ENCODE measurements at regions not wholly inside any gene's neighbourhood (a gene's known extent, or its start where the extent isn't known, plus 50 kb on each side); places are given as distances from the start of the nearest gene placed in this dataset.
A peak's percentile ranks its signal among the peaks of the same experiment; 100 is the strongest.

- peaks cover 6 to 8% of the 10 kb centered on the region in 2 donors for H3K9me3 Mint-ChIP-seq
- no peak overlapping the region for H3K27ac Mint-ChIP-seq
- peaks cover 0 to 5% of the 10 kb centered on the region in 2 donors for H3K36me3 Mint-ChIP-seq
- no peaks in the 10 kb centered on the region for H3K4me1 Mint-ChIP-seq
- ATAC-seq (replicated peaks) (no peak), DNase-seq (no peak)
- H3K4me3 Mint-ChIP-seq = no peak overlapping the region
- H3K27me3 Mint-ChIP-seq = peaks cover 12 to 17% of the 10 kb centered on the region in 2 donors
These were observed 200.0 kb upstream of the MAOA start for GRCh38 chrX:43456063-43456462.

- peaks cover 0 to 4% of the 10 kb centered on the region in 2 donors for H3K36me3 Mint-ChIP-seq
- ATAC-seq (replicated peaks) (no peak), DNase-seq (no peak)
- H3K4me1 Mint-ChIP-seq = no peaks in the 10 kb centered on the region
- peaks cover 4 to 7% of the 10 kb centered on the region in 2 donors for H3K9me3 Mint-ChIP-seq
- H3K27ac Mint-ChIP-seq = no peak overlapping the region
- H3K27me3 Mint-ChIP-seq = peaks cover 12 to 21% of the 10 kb centered on the region in 2 donors
- H3K4me3 Mint-ChIP-seq = no peak overlapping the region
These were observed 199.2 kb upstream of the MAOA start for GRCh38 chrX:43456906-43457305.

- peaks cover 0 to 1% of the 10 kb centered on the region in 2 donors for H3K9me3 Mint-ChIP-seq
- peaks cover 0 to 10% of the 10 kb centered on the region in 2 donors for H3K27me3 Mint-ChIP-seq
- H3K4me3 Mint-ChIP-seq = no peak overlapping the region
- no peaks in the 10 kb centered on the region for H3K36me3 Mint-ChIP-seq
- DNase-seq (no peak), ATAC-seq (replicated peaks) (no peak)
- H3K27ac Mint-ChIP-seq = no peak overlapping the region
- peaks cover 2 to 19% of the 10 kb centered on the region in 2 donors for H3K4me1 Mint-ChIP-seq
These were observed 188.4 kb upstream of the MAOA start for GRCh38 chrX:43467608-43468234.

GRCh38 chrX:43469391-43470054 lies 186.6 kb upstream of the MAOA start:
- peaks cover 0 to 10% of the 10 kb centered on the region in 2 donors for H3K27me3 Mint-ChIP-seq
- H3K27ac Mint-ChIP-seq = no peak overlapping the region
- peaks cover 2 to 19% of the 10 kb centered on the region in 2 donors for H3K4me1 Mint-ChIP-seq
- ATAC-seq (replicated peaks) (peak in 1 of 2 donors; percentile 73), DNase-seq (no peak)
- no peaks in the 10 kb centered on the region for H3K36me3 Mint-ChIP-seq
- peaks cover 0 to 1% of the 10 kb centered on the region in 2 donors for H3K9me3 Mint-ChIP-seq
- no peak overlapping the region for H3K4me3 Mint-ChIP-seq

- Mint-ChIP-seq H3K36me3 (no peaks in the 10 kb centered on the region), H3K4me3 (no peak overlapping the region), H3K27me3 (peaks cover 0 to 7% of the 10 kb centered on the region in 2 donors), H3K9me3 (peaks cover 0 to 1% of the 10 kb centered on the region in 2 donors), H3K27ac (no peak overlapping the region), H3K4me1 (peaks cover 0 to 4% of the 10 kb centered on the region in 2 donors)
- ATAC-seq (replicated peaks) = no peak
- DNase-seq = no peak
These were observed 181.8 kb upstream of the MAOA start for GRCh38 chrX:43474321-43474720.

GRCh38 chrX:43479070-43479469 lies 177.0 kb upstream of the MAOA start:
- Mint-ChIP-seq H3K9me3 (no peaks in the 10 kb centered on the region), H3K27ac (no peak overlapping the region), H3K4me3 (no peak overlapping the region), H3K27me3 (peaks cover 5 to 10% of the 10 kb centered on the region in 2 donors), H3K4me1 (peaks cover 3 to 5% of the 10 kb centered on the region in 2 donors), H3K36me3 (no peaks in the 10 kb centered on the region)
- ATAC-seq (replicated peaks) = no peak
- no peak for DNase-seq

GRCh38 chrX:43479850-43480249 lies 176.2 kb upstream of the MAOA start:
- H3K27ac Mint-ChIP-seq = no peak overlapping the region
- no peaks in the 10 kb centered on the region for H3K9me3 Mint-ChIP-seq
- DNase-seq (no peak), ATAC-seq (replicated peaks) (no peak)
- H3K36me3 Mint-ChIP-seq = no peaks in the 10 kb centered on the region
- H3K4me3 Mint-ChIP-seq = no peak overlapping the region
- H3K4me1 Mint-ChIP-seq = peaks cover 3 to 5% of the 10 kb centered on the region in 2 donors
- peaks cover 5 to 10% of the 10 kb centered on the region in 2 donors for H3K27me3 Mint-ChIP-seq

GRCh38 chrX:43481576-43481975 lies 174.5 kb upstream of the MAOA start:
- H3K27ac Mint-ChIP-seq = no peak overlapping the region
- no peak for ATAC-seq (replicated peaks)
- peaks cover 5 to 10% of the 10 kb centered on the region in 2 donors for H3K27me3 Mint-ChIP-seq
- no peaks in the 10 kb centered on the region for H3K36me3 Mint-ChIP-seq
- no peaks in the 10 kb centered on the region for H3K9me3 Mint-ChIP-seq
- H3K4me3 Mint-ChIP-seq = no peak overlapping the region
- DNase-seq = no peak
- H3K4me1 Mint-ChIP-seq = peaks cover 3 to 5% of the 10 kb centered on the region in 2 donors

GRCh38 chrX:43493756-43494155 lies 162.3 kb upstream of the MAOA start:
- no peak overlapping the region for H3K27ac Mint-ChIP-seq
- no peak overlapping the region for H3K4me3 Mint-ChIP-seq

GRCh38 chrX:43500246-43500645 lies 155.9 kb upstream of the MAOA start:
- ATAC-seq (replicated peaks) = no peak
- Mint-ChIP-seq H3K27ac (no peak overlapping the region), H3K36me3 (no peaks in the 10 kb centered on the region), H3K9me3 (peaks cover 4% of the 10 kb centered on the region in 2 donors), H3K4me1 (peaks cover 0 to 4% of the 10 kb centered on the region in 2 donors), H3K4me3 (no peak overlapping the region), H3K27me3 (peaks cover 0 to 4% of the 10 kb centered on the region in 2 donors)
- DNase-seq = no peak

More at GRCh38 chrX:43493756-43494155, 162.3 kb upstream of the MAOA start:
- Mint-ChIP-seq H3K4me1 (no peaks in the 10 kb centered on the region), H3K36me3 (no peaks in the 10 kb centered on the region), H3K27me3 (no peaks in the 10 kb centered on the region), H3K9me3 (peaks cover 4% of the 10 kb centered on the region in 2 donors)
- ATAC-seq (replicated peaks) (no peak), DNase-seq (no peak)

- Mint-ChIP-seq H3K36me3 (no peaks in the 10 kb centered on the region), H3K27ac (no peak overlapping the region), H3K9me3 (peaks cover 4% of the 10 kb centered on the region in 2 donors), H3K4me1 (peaks cover 0 to 4% of the 10 kb centered on the region in 2 donors), H3K4me3 (no peak overlapping the region), H3K27me3 (peaks cover 0 to 4% of the 10 kb centered on the region in 2 donors)
- ATAC-seq (replicated peaks) = no peak
- DNase-seq = no peak
These were observed 155.0 kb upstream of the MAOA start for GRCh38 chrX:43500996-43501694.

GRCh38 chrX:43504394-43504793 lies 151.7 kb upstream of the MAOA start:
- no peaks in the 10 kb centered on the region for H3K9me3 Mint-ChIP-seq
- H3K36me3 Mint-ChIP-seq = no peaks in the 10 kb centered on the region
- ATAC-seq (replicated peaks) (no peak), DNase-seq (no peak)
- H3K27ac Mint-ChIP-seq = no peak overlapping the region
- H3K27me3 Mint-ChIP-seq = peaks cover 0 to 10% of the 10 kb centered on the region in 2 donors
- H3K4me1 Mint-ChIP-seq = peaks cover 0 to 4% of the 10 kb centered on the region in 2 donors
- no peak overlapping the region for H3K4me3 Mint-ChIP-seq

GRCh38 chrX:43505769-43506168 lies 150.3 kb upstream of the MAOA start:
- H3K4me1 Mint-ChIP-seq = peaks cover 0 to 4% of the 10 kb centered on the region in 2 donors
- H3K27ac Mint-ChIP-seq = no peak overlapping the region
- no peak for DNase-seq

GRCh38 chrX:43508694-43509093 lies 147.4 kb upstream of the MAOA start:
- ATAC-seq (replicated peaks) (no peak), DNase-seq (no peak)
- Mint-ChIP-seq H3K36me3 (no peaks in the 10 kb centered on the region), H3K4me3 (no peak overlapping the region), H3K27ac (no peak overlapping the region), H3K27me3 (peaks cover 0 to 10% of the 10 kb centered on the region in 2 donors), H3K4me1 (peaks cover 5 to 16% of the 10 kb centered on the region in 2 donors), H3K9me3 (no peaks in the 10 kb centered on the region)

More at GRCh38 chrX:43505769-43506168, 150.3 kb upstream of the MAOA start:
- Mint-ChIP-seq H3K4me3 (no peak overlapping the region), H3K27me3 (peaks cover 0 to 10% of the 10 kb centered on the region in 2 donors), H3K36me3 (no peaks in the 10 kb centered on the region), H3K9me3 (no peaks in the 10 kb centered on the region)
- no peak for ATAC-seq (replicated peaks)
